ENCODE measurements at regions not wholly inside any gene's neighbourhood (a gene's known extent, or its start where the extent isn't known, plus 50 kb on each side); places are given as distances from the start of the nearest gene placed in this dataset.

- DNase-seq: peak; percentile 39 to 40
Measured at GRCh38 chr14:34931206-34931605, 51.6 kb upstream of the SRP54 start.

GRCh38 chr14:34930591-34931091, 52.2 kb upstream of the SRP54 start:
- peak; percentile 28 to 36 for DNase-seq

DNA sequence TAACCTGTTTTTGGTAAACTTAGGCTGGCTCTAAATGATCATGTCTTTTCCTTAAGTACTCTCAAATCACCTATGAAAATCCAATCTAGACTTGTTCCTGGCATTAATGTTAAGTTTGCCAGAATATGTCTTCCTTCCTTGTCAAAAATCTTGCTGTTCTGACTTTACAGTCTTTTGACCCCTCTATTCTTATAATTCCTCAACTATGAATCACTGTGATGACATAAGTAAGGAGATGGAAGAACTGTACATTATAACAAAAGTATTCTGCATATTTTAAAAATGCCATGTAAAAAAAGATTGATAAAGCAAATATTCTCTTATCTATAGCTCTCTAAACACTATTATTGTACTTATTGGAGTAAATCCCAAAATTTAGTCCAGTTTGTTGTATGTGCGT, 51.4 kb upstream of the BAZ1A start:
- no peak for DNase-seq

Data from activated CD4-positive, alpha-beta T cell treated with anti-CD3 and anti-CD28 coated beads for 4 hours (primary cell).